Progenitor cell of endocrine pancreas (in vitro differentiated cells): ENCODE measurements at regions not wholly inside any gene's neighbourhood (a gene's known extent, or its start where the extent isn't known, plus 50 kb on each side); places are given as distances from the start of the nearest gene placed in this dataset.
"Not testable (repeated sequence)": the region's sequence is repeated elsewhere in the genome, so short reads cannot be mapped to it uniquely, and the experiment has no call there.

ENCODE experiments used
- DNase-seq: peaks from one replicate; pipeline ENCODE4 v3.0.0; 2021; ENCODE audit warnings: low spot score; ENCODE audit not compliant: unreplicated experiment
- H3K27ac Mint-ChIP-seq: 2 replicates; pipeline ENCODE4 v1.8.0; 2021; ENCODE audit warnings: mild to moderate bottlenecking, moderate library complexity, mixed read lengths
- H3K27me3 Mint-ChIP-seq: 2 replicates; pipeline ENCODE4 v1.8.0; 2021; ENCODE audit warnings: mixed read lengths
- H3K36me3 Mint-ChIP-seq: 2 replicates; pipeline ENCODE4 v1.8.0; 2022; ENCODE audit warnings: mixed read lengths; ENCODE audit not compliant: insufficient read depth
- H3K4me1 Mint-ChIP-seq: 2 replicates; pipeline ENCODE4 v1.8.0; 2021; ENCODE audit warnings: low read depth, mixed read lengths
- H3K4me3 Mint-ChIP-seq: 2 replicates; pipeline ENCODE4 v1.8.0; 2021; ENCODE audit warnings: low read depth, mild to moderate bottlenecking, moderate library complexity, mixed read lengths
- H3K9me3 Mint-ChIP-seq: 2 replicates; pipeline ENCODE4 v1.8.0; 2021; ENCODE audit warnings: low read depth, mixed read lengths
- CTCF ChIP-seq: fragments of 200-600 bp; sonication (generic); IDR thresholded peaks from one replicate; pipeline ENCODE4 v1.5.0; 2021; ENCODE audit warnings: antibody characterized with exemption, mild to moderate bottlenecking; ENCODE audit not compliant: unreplicated experiment

GRCh38 chr22:48060266-48060665 lies 1297.8 kb downstream of the TBC1D22A start:
- H3K4me3 Mint-ChIP-seq: no peak overlapping the region
- no peak for TF ChIP-seq CTCF
- DNase-seq: no peak
- no peaks in the 10 kb centered on the region for H3K4me1 Mint-ChIP-seq
- no peak overlapping the region for H3K27ac Mint-ChIP-seq
- no peaks in the 10 kb centered on the region for H3K9me3 Mint-ChIP-seq
- peaks cover 30% of the 10 kb centered on the region for H3K27me3 Mint-ChIP-seq
- no peaks in the 10 kb centered on the region for H3K36me3 Mint-ChIP-seq

- H3K27ac Mint-ChIP-seq, H3K36me3 Mint-ChIP-seq, DNase-seq, H3K4me1 Mint-ChIP-seq, H3K9me3 Mint-ChIP-seq, H3K4me3 Mint-ChIP-seq: not testable (repeated sequence)
- peaks cover 30% of the 10 kb centered on the region for H3K27me3 Mint-ChIP-seq
These were observed 1297.1 kb downstream of the TBC1D22A start for GRCh38 chr22:48059521-48059920.

- Mint-ChIP-seq H3K4me1 (no peaks in the 10 kb centered on the region), H3K27me3 (peaks cover 27% of the 10 kb centered on the region), H3K4me3 (no peak overlapping the region), H3K9me3 (no peaks in the 10 kb centered on the region), H3K27ac (no peak overlapping the region), H3K36me3 (no peaks in the 10 kb centered on the region)
- TF ChIP-seq CTCF: no peak
- DNase-seq: no peak
These were observed 1294.8 kb downstream of the TBC1D22A start for GRCh38 chr22:48057116-48057835.

DNA sequence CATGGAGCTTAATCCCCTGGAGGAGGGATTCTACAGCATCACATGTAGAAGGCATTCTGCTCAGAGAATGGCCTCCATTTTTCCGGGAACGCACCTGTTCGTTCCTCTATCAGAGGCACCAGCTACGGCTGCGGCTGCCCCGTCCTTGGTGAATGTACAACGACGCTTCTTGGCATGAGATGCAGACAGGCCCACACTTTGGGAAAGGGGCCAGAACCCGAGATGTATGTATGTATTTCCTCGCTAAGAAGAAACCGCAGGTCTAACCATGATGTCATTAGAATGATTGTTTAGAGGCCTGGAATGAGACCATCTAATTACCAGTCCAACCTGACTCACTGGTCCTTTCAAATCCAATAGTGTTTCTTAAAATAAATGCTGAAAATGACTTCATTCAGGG lies 1293.4 kb downstream of the TBC1D22A start:
- no peak for DNase-seq
- Mint-ChIP-seq H3K4me3 (no peak overlapping the region), H3K27me3 (peaks cover 16% of the 10 kb centered on the region), H3K4me1 (no peaks in the 10 kb centered on the region), H3K36me3 (no peaks in the 10 kb centered on the region), H3K9me3 (no peaks in the 10 kb centered on the region), H3K27ac (no peak overlapping the region)
- no peak for TF ChIP-seq CTCF

DNA sequence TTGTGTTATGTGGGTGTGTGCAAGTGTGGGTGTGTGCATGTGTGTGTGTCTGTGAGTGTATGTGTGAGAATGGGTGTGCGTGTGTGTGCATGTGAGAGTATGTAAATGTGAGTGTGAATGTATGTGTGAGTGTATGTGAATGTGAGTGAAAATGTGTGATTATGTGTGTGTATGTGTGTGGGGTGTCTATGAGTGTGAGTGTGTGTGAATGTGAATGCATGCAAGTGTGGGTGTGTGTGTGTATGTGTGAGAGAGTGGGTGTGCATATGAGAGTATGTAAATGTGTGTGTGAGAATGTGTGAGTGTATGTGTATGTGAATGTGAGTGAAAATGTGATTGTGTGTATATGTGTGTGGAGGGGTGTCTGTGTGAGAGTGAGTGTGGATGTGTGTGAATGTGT lies 1292.7 kb downstream of the TBC1D22A start:
- no peak for DNase-seq
- Mint-ChIP-seq H3K9me3 (no peaks in the 10 kb centered on the region), H3K4me1 (no peaks in the 10 kb centered on the region), H3K27me3 (peaks cover 10% of the 10 kb centered on the region), H3K27ac (no peak overlapping the region), H3K36me3 (no peaks in the 10 kb centered on the region), H3K4me3 (no peak overlapping the region)
- TF ChIP-seq CTCF: no peak

DNA sequence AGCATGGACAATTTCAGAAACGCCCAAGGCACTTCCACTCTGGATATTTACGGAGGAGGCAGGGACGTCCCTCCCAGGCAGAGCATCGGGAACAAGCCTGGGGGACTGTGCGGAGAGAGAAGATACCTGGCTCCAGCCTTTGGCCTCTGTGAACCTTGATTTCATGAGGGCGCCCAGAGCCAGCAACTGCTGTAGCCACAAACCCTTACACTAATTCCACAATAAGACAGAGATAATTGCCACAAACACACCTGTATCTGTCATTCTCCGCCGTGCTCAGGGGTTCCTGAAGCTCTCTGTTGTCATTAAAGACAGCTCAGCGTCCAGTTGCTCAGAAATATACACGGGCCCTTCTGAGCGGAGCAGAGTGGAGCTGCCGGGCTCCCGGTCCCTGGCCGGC lies 1292.1 kb downstream of the TBC1D22A start:
- DNase-seq: no peak
- H3K27ac Mint-ChIP-seq: no peak overlapping the region
- H3K4me1 Mint-ChIP-seq: no peaks in the 10 kb centered on the region
- H3K27me3 Mint-ChIP-seq: peaks cover 10% of the 10 kb centered on the region
- no peak overlapping the region for H3K4me3 Mint-ChIP-seq
- H3K36me3 Mint-ChIP-seq: no peaks in the 10 kb centered on the region
- TF ChIP-seq CTCF: no peak
- no peaks in the 10 kb centered on the region for H3K9me3 Mint-ChIP-seq
